ENCODE measurements at regions not wholly inside any gene's neighbourhood (a gene's known extent, or its start where the extent isn't known, plus 50 kb on each side); places are given as distances from the start of the nearest gene placed in this dataset.
"Not testable (repeated sequence)": the region's sequence is repeated elsewhere in the genome, so short reads cannot be mapped to it uniquely, and the experiment has no call there.

GRCh38 chr5:101678481-101679193 lies 617.4 kb downstream of the SLCO4C1 start:
- in situ Hi-C loops (cut with HindIII; ENCODE audit: low pct_unique_long_range_greater_than_20kb, low sequenced_read_pairs) = no loop called here
- DNase-seq (ENCODE audit: low read depth in 1 of 2, low spot score in 1 of 2) = peak; percentile 9 to 72
- TF ChIP-seq JUND (IDR thresholded peaks at IDR 0.05; ENCODE audit: low read depth) = no peak

- TF ChIP-seq JUND (IDR thresholded peaks at IDR 0.05; ENCODE audit: low read depth) = no peak
- no peak for DNase-seq (ENCODE audit: low read depth in 1 of 2, low spot score in 1 of 2)
- in situ Hi-C loops (cut with HindIII; ENCODE audit: low pct_unique_long_range_greater_than_20kb, low sequenced_read_pairs) = no loop called here
These were observed 618.1 kb downstream of the SLCO4C1 start for GRCh38 chr5:101677961-101678360.

GRCh38 chr5:101676646-101677045 lies 619.4 kb downstream of the SLCO4C1 start:
- peak in 1 of 2 experiments; percentile 16 for DNase-seq (ENCODE audit: low read depth in 1 of 2, low spot score in 1 of 2)
- no peak for TF ChIP-seq JUND (IDR thresholded peaks at IDR 0.05; ENCODE audit: low read depth)
- in situ Hi-C loops (cut with HindIII; ENCODE audit: low pct_unique_long_range_greater_than_20kb, low sequenced_read_pairs) = no loop called here

GRCh38 chr5:101675510-101676219 lies 620.4 kb downstream of the SLCO4C1 start:
- in situ Hi-C loops (cut with HindIII; ENCODE audit: low pct_unique_long_range_greater_than_20kb, low sequenced_read_pairs) = no loop called here
- no peak for DNase-seq (ENCODE audit: low read depth in 1 of 2, low spot score in 1 of 2)
- TF ChIP-seq JUND (IDR thresholded peaks at IDR 0.05; ENCODE audit: low read depth) = no peak

GRCh38 chr5:101673120-101673519 lies 623.0 kb downstream of the SLCO4C1 start:
- no peak for TF ChIP-seq JUND (IDR thresholded peaks at IDR 0.05; ENCODE audit: low read depth)
- DNase-seq (ENCODE audit: low read depth in 1 of 2, low spot score in 1 of 2) = no peak
- in situ Hi-C loops (cut with HindIII; ENCODE audit: low pct_unique_long_range_greater_than_20kb, low sequenced_read_pairs) = no loop called here

GRCh38 chr5:101664071-101664791 lies 631.9 kb downstream of the SLCO4C1 start:
- TF ChIP-seq JUND (IDR thresholded peaks at IDR 0.05; ENCODE audit: low read depth) = no peak
- in situ Hi-C loops (cut with HindIII; ENCODE audit: low pct_unique_long_range_greater_than_20kb, low sequenced_read_pairs) = no loop called here
- DNase-seq (ENCODE audit: low read depth in 1 of 2, low spot score in 1 of 2) = peak in 1 of 2 experiments; percentile 8

GRCh38 chr5:101663543-101663942 lies 632.5 kb downstream of the SLCO4C1 start:
- DNase-seq (ENCODE audit: low read depth in 1 of 2, low spot score in 1 of 2) = peak in 1 of 2 experiments; percentile 49
- in situ Hi-C loops (cut with HindIII; ENCODE audit: low pct_unique_long_range_greater_than_20kb, low sequenced_read_pairs) = no loop called here
- no peak for TF ChIP-seq JUND (IDR thresholded peaks at IDR 0.05; ENCODE audit: low read depth)

GRCh38 chr5:101662263-101662662 lies 633.8 kb downstream of the SLCO4C1 start:
- TF ChIP-seq JUND (IDR thresholded peaks at IDR 0.05; ENCODE audit: low read depth) = no peak
- no peak for DNase-seq (ENCODE audit: low read depth in 1 of 2, low spot score in 1 of 2)
- in situ Hi-C loops (cut with HindIII; ENCODE audit: low pct_unique_long_range_greater_than_20kb, low sequenced_read_pairs) = no loop called here

GRCh38 chr5:101658433-101658832 lies 637.7 kb downstream of the SLCO4C1 start:
- in situ Hi-C loops (cut with HindIII; ENCODE audit: low pct_unique_long_range_greater_than_20kb, low sequenced_read_pairs) = no loop called here
- DNase-seq (ENCODE audit: low read depth in 1 of 2, low spot score in 1 of 2) = no peak
- TF ChIP-seq JUND (IDR thresholded peaks at IDR 0.05; ENCODE audit: low read depth) = no peak

- no peak for DNase-seq (ENCODE audit: low read depth in 1 of 2, low spot score in 1 of 2)
- no peak for TF ChIP-seq JUND (IDR thresholded peaks at IDR 0.05; ENCODE audit: low read depth)
- in situ Hi-C loops (cut with HindIII; ENCODE audit: low pct_unique_long_range_greater_than_20kb, low sequenced_read_pairs) = no loop called here
These were observed 642.1 kb downstream of the SLCO4C1 start for GRCh38 chr5:101653996-101654395.

- in situ Hi-C loops (cut with HindIII; ENCODE audit: low pct_unique_long_range_greater_than_20kb, low sequenced_read_pairs) = no loop called here
- no peak for DNase-seq (ENCODE audit: low read depth in 1 of 2, low spot score in 1 of 2)
- no peak for TF ChIP-seq JUND (IDR thresholded peaks at IDR 0.05; ENCODE audit: low read depth)
These were observed 648.2 kb downstream of the SLCO4C1 start for GRCh38 chr5:101647861-101648260.

- TF ChIP-seq JUND (IDR thresholded peaks at IDR 0.05; ENCODE audit: low read depth) = no peak
These were observed 652.3 kb downstream of the SLCO4C1 start for GRCh38 chr5:101643794-101644193.

GRCh38 chr5:101637599-101637998 lies 658.5 kb downstream of the SLCO4C1 start:
- no peak for TF ChIP-seq JUND (IDR thresholded peaks at IDR 0.05; ENCODE audit: low read depth)
- in situ Hi-C loops (cut with HindIII; ENCODE audit: low pct_unique_long_range_greater_than_20kb, low sequenced_read_pairs) = no loop called here
- DNase-seq (ENCODE audit: low read depth in 1 of 2, low spot score in 1 of 2) = no peak

More at GRCh38 chr5:101643794-101644193, 652.3 kb downstream of the SLCO4C1 start:
- DNase-seq (ENCODE audit: low read depth in 1 of 2, low spot score in 1 of 2) = no peak
- in situ Hi-C loops (cut with HindIII; ENCODE audit: low pct_unique_long_range_greater_than_20kb, low sequenced_read_pairs) = no loop called here

GRCh38 chr5:101627770-101628169 lies 668.3 kb downstream of the SLCO4C1 start:
- in situ Hi-C loops (cut with HindIII; ENCODE audit: low pct_unique_long_range_greater_than_20kb, low sequenced_read_pairs); DNase-seq (ENCODE audit: low read depth in 1 of 2, low spot score in 1 of 2): not testable (repeated sequence)
